Chondrocyte (in vitro differentiated cells): ENCODE measurements at regions not wholly inside any gene's neighbourhood (a gene's known extent, or its start where the extent isn't known, plus 50 kb on each side); places are given as distances from the start of the nearest gene placed in this dataset.
"Not testable (repeated sequence)": the region's sequence is repeated elsewhere in the genome, so short reads cannot be mapped to it uniquely, and the experiment has no call there.

ENCODE experiments used
- DNase-seq: peaks from one replicate; pipeline ENCODE4 v3.0.0; 2021; ENCODE audit warnings: mixed read lengths, low spot score
- H3K27ac Mint-ChIP-seq: one replicate; pipeline ENCODE4 v1.8.0; 2021; ENCODE audit warnings: mild to moderate bottlenecking, moderate library complexity, mixed read lengths; ENCODE audit not compliant: unreplicated experiment
- H3K27me3 Mint-ChIP-seq: 2 replicates; pipeline ENCODE4 v1.8.0; 2021; ENCODE audit warnings: low read depth, mixed read lengths
- H3K36me3 Mint-ChIP-seq: 2 replicates; pipeline ENCODE4 v1.8.0; 2021; ENCODE audit warnings: low read depth, mixed read lengths
- H3K4me1 Mint-ChIP-seq: 2 replicates; pipeline ENCODE4 v1.8.0; 2021; ENCODE audit warnings: low read depth, mild to moderate bottlenecking, mixed read lengths
- H3K4me3 Mint-ChIP-seq: one replicate; pipeline ENCODE4 v1.8.0; 2021; ENCODE audit warnings: mild to moderate bottlenecking, moderate library complexity, mixed read lengths; ENCODE audit not compliant: unreplicated experiment
- H3K9me3 Mint-ChIP-seq: 2 replicates; pipeline ENCODE4 v1.8.0; 2021; ENCODE audit warnings: low read depth, mixed read lengths
- CTCF ChIP-seq: fragments of 200-600 bp; sonication (generic); IDR thresholded peaks from 2 replicates; pipeline ENCODE4 v1.5.0; 2021; ENCODE audit warnings: antibody characterized with exemption, mild to moderate bottlenecking, moderate library complexity

GRCh38 chr21:15210235-15210678, 145.5 kb upstream of the NRIP1 start:
- no peak for TF ChIP-seq CTCF
- H3K27ac Mint-ChIP-seq = no peak overlapping the region
- DNase-seq = no peak
- H3K36me3 Mint-ChIP-seq = peaks cover 1% of the 10 kb centered on the region
- H3K4me1 Mint-ChIP-seq = no peaks in the 10 kb centered on the region
- H3K4me3 Mint-ChIP-seq = no peak overlapping the region
- H3K27me3 Mint-ChIP-seq = no peaks in the 10 kb centered on the region
- H3K9me3 Mint-ChIP-seq = no peaks in the 10 kb centered on the region

- H3K36me3 Mint-ChIP-seq = peaks cover 1% of the 10 kb centered on the region
- no peaks in the 10 kb centered on the region for H3K4me1 Mint-ChIP-seq
- H3K27me3 Mint-ChIP-seq = no peaks in the 10 kb centered on the region
- DNase-seq = no peak
- H3K4me3 Mint-ChIP-seq = no peak overlapping the region
- H3K9me3 Mint-ChIP-seq = no peaks in the 10 kb centered on the region
- H3K27ac Mint-ChIP-seq = no peak overlapping the region
- no peak for TF ChIP-seq CTCF
Measured at GRCh38 chr21:15211491-15212133, 146.8 kb upstream of the NRIP1 start.

DNA sequence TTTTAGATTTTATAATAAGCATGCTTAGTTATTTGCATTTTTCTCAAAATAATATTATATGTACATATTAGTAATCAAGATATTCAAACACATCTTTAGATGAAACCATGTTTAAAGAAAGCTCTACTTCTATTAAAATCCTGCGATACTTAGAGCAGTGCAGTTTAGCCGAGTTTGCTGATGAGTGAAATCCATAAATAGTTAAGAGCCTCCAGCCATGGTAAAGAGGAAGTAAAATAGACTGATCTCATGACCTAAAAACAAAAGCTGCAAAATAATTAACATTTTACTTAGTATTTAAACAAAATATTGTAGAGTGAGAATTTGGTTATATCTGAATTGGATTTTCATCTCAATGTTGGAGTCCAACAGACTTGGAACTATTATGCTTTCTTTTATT, 147.4 kb upstream of the NRIP1 start:
- Mint-ChIP-seq H3K27ac (no peak overlapping the region), H3K4me3 (no peak overlapping the region), H3K27me3 (no peaks in the 10 kb centered on the region), H3K4me1 (no peaks in the 10 kb centered on the region), H3K36me3 (peaks cover 1% of the 10 kb centered on the region), H3K9me3 (no peaks in the 10 kb centered on the region)
- no peak for DNase-seq
- TF ChIP-seq CTCF = no peak

- H3K9me3 Mint-ChIP-seq, H3K36me3 Mint-ChIP-seq, H3K4me3 Mint-ChIP-seq, H3K27me3 Mint-ChIP-seq, H3K27ac Mint-ChIP-seq, DNase-seq: not testable (repeated sequence)
- peaks cover 12% of the 10 kb centered on the region for H3K4me1 Mint-ChIP-seq
Measured at GRCh38 chr21:15218476-15218875, 153.7 kb upstream of the NRIP1 start.

- Mint-ChIP-seq H3K27me3 (no peaks in the 10 kb centered on the region), H3K4me1 (peaks cover 12% of the 10 kb centered on the region), H3K4me3 (no peak overlapping the region), H3K9me3 (no peaks in the 10 kb centered on the region), H3K27ac (no peak overlapping the region), H3K36me3 (no peaks in the 10 kb centered on the region)
- DNase-seq = no peak
- TF ChIP-seq CTCF = no peak
Measured at GRCh38 chr21:15219039-15219438, 154.2 kb upstream of the NRIP1 start.

GRCh38 chr21:15219894-15220293, 155.1 kb upstream of the NRIP1 start:
- Mint-ChIP-seq H3K36me3 (no peaks in the 10 kb centered on the region), H3K4me1 (peaks cover 12% of the 10 kb centered on the region), H3K9me3 (no peaks in the 10 kb centered on the region), H3K4me3 (no peak overlapping the region), H3K27ac (no peak overlapping the region), H3K27me3 (no peaks in the 10 kb centered on the region)
- no peak for TF ChIP-seq CTCF
- DNase-seq = no peak
